Pancreas (tissue), 10 donors: ENCODE measurements at regions not wholly inside any gene's neighbourhood (a gene's known extent, or its start where the extent isn't known, plus 50 kb on each side); places are given as distances from the start of the nearest gene placed in this dataset.
A peak's percentile ranks its signal among the peaks of the same experiment; 100 is the strongest.

Experiments
- ATAC-seq, 4 donors: fragments of 200-7000 bp; cut with Tn5 transposase; one replicate each; pipeline versions ENCODE4 v1.8.0 to v1.9.1; 2020; ENCODE audit warnings: mild to moderate bottlenecking in 4 of 4, moderate library complexity in 4 of 4
- DNase-seq, 6 donors: peaks; one replicate each; pipeline ENCODE4 v3.0.0-alpha.2; 2020
- FAIRE-seq: peaks from 2 replicates; lab custom pipeline; 2012; peaks lifted over from hg19 to GRCh38; lab: Jason Lieb, UNC
- H3K27ac ChIP-seq, 4 donors: fragments of 200-600 bp; sonication (generic); 1 replicate in 3 of 4; 2 replicates in 1 of 4; pipeline versions ENCODE4 v1.5.0 to v1.8.0; 2020
- H3K27me3 ChIP-seq, 4 donors: fragments of 200-600 bp; one replicate each; pipeline ENCODE4 v1.8.0; 2021
- H3K36me3 ChIP-seq, 3 donors: fragments of 200-600 bp; sonication (generic) in 1 of 3; one replicate each; pipeline versions ENCODE4 v1.5.0 to v1.8.0; 2020 to 2021
- H3K4me1 ChIP-seq, 3 donors: fragments of 200-600 bp; one replicate each; pipeline ENCODE4 v1.8.0; 2021
- H3K4me3 ChIP-seq, 4 donors: fragments of 200-600 bp; sonication (generic) in 2 of 4; one replicate each; pipeline versions ENCODE4 v1.5.0 to v1.8.0; 2020 to 2021
- H3K9me3 ChIP-seq, 4 donors: fragments of 200-600 bp; one replicate each; pipeline ENCODE4 v1.8.0; 2021
- CTCF ChIP-seq, 4 donors: fragments of 200-600 bp; sonication (generic) in 3 of 4; IDR thresholded peaks; one replicate each; pipeline versions ENCODE4 v1.5.0 to v1.8.0; 2021; ENCODE audit warnings: antibody characterized with exemption in 4 of 4
- WGBS, 2 donors: extraction: QIAGEN DNeasy Blood & Tissue Kit; methylation state at CpG; one replicate each; pipeline ENCODE4 v1.1.7; 2013; 5-methylcytosine and 5-hydroxymethylcytosine counted together
- intact Hi-C, 3 donors: fragments of 100-400 bp; cut with DNase I; formaldehyde crosslinking; loops; one replicate each; pipeline versions ENCODE4 v1.11.1 to v1.14.2; 2022
- donor health status: healthy with polysubstance abuse.
- donor health status: DM: no; HTN: no; CAD: no; lungs with moderate emphysema.
- donor health status: DM: no; HTN: no; CAD: no.
- donor health status: control.
- donor health status: control.
- donor health status: Bipolar disorder and iron deficiency.
- donor health status: DM: yes; HTN: yes; CAD: no.
- donor health status: DM: no; HTN: no; CAD: no.
- donor health status: DM: no; HTN: no; CAD: no.
- donor health status: DM: yes; HTN: yes; CAD: no.

GRCh38 chr1:67939186-67939743, 106.0 kb upstream of the GNG12 start:
- DNase-seq (no peak), ATAC-seq (no peak), FAIRE-seq (no peak)
- H3K27me3 ChIP-seq, result no peaks in the 10 kb centered on the region
- intact Hi-C loops, result no loop called here
- H3K4me3 ChIP-seq, result no peak overlapping the region
- H3K27ac ChIP-seq, result no peak overlapping the region
- no peaks in the 10 kb centered on the region for H3K9me3 ChIP-seq
- 63 to 68% methylated on average over 5 of the region's 5 CpGs for WGBS, 2 donors
- H3K4me1 ChIP-seq, result no peaks in the 10 kb centered on the region
- TF ChIP-seq CTCF (IDR thresholded peaks at IDR 0.05), result no peak
- H3K36me3 ChIP-seq, result no peaks in the 10 kb centered on the region

DNA sequence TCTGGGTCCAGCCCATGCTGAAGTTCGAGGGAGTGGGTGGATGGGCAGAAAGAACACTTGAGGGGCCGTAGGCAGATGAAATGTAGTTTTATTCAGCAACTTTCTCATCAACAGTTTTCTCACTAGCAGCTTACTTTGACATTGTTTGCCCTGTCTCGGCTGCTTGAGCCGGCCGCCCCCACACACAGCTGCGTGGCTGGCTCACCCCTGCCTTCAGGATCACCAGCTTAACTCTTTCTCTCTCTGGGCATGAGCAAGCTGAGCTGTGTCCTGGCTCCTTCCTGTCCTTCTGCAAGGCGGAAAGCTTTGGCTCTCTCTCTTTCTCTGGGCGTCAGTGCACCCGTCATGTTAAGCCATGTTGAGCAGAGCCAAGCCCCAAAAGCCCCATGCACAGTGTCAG, 104.4 kb upstream of the GNG12 start:
- intact Hi-C loops, result no loop called here
- WGBS, 2 donors, result 54 to 62% methylated on average over 9 of the region's 9 CpGs
- Histone ChIP-seq H3K4me3 (no peak overlapping the region), H3K4me1 (no peaks in the 10 kb centered on the region), H3K27me3 (no peaks in the 10 kb centered on the region), H3K36me3 (no peaks in the 10 kb centered on the region), H3K27ac (no peak overlapping the region), H3K9me3 (no peaks in the 10 kb centered on the region)
- FAIRE-seq (no peak), DNase-seq (no peak), ATAC-seq (no peak)
- no peak for TF ChIP-seq CTCF (IDR thresholded peaks at IDR 0.05)

DNA sequence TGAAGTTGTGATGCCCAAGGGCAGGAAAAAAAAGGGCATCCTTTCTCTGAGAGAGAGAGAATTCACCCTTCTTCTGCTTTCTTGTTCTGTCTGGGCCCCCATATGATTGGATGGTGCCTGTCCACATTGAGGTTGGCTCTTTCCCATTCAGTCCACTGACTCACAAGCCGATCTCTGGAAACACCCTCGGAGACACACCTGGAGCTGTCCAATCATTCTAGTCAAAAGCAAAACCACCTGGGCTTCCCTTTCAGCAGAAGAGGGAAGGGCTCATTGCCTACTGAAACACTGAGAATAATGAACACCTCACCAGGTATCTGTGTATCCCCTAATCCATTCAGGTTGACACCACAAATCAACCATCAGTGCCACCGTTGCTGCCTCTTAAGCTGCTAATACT, 103.7 kb upstream of the GNG12 start:
- TF ChIP-seq CTCF (IDR thresholded peaks at IDR 0.05), result no peak
- DNase-seq (no peak), FAIRE-seq (no peak), ATAC-seq (no peak)
- Histone ChIP-seq H3K27me3 (no peaks in the 10 kb centered on the region), H3K36me3 (no peaks in the 10 kb centered on the region), H3K9me3 (no peaks in the 10 kb centered on the region), H3K4me1 (no peaks in the 10 kb centered on the region), H3K4me3 (no peak overlapping the region), H3K27ac (no peak overlapping the region)
- WGBS, 2 donors, result 64 to 68% methylated on average over 3 of the region's 3 CpGs
- intact Hi-C loops, result no loop called here

- ATAC-seq (no peak), FAIRE-seq (no peak), DNase-seq (no peak)
- Histone ChIP-seq H3K4me1 (no peaks in the 10 kb centered on the region), H3K27me3 (no peaks in the 10 kb centered on the region), H3K4me3 (no peak overlapping the region), H3K36me3 (no peaks in the 10 kb centered on the region), H3K27ac (no peak overlapping the region), H3K9me3 (no peaks in the 10 kb centered on the region)
- TF ChIP-seq CTCF (IDR thresholded peaks at IDR 0.05), result no peak
- 80 to 84% methylated on average over 1 of the region's 1 CpG for whole genome bisulfite sequencing, 2 donors
- intact Hi-C loops, result no loop called here
These were observed 102.3 kb upstream of the GNG12 start for GRCh38 chr1:67935560-67935959.

- H3K27me3 ChIP-seq, result no peaks in the 10 kb centered on the region
- ATAC-seq, result no peak
- peak; percentile 32 for FAIRE-seq
- intact Hi-C loops, result no loop called here
- DNase-seq, result no peak
- no peaks in the 10 kb centered on the region for H3K4me1 ChIP-seq
- no peaks in the 10 kb centered on the region for H3K36me3 ChIP-seq
- H3K9me3 ChIP-seq, result no peaks in the 10 kb centered on the region
- no peak overlapping the region for H3K4me3 ChIP-seq
- 63 to 65% methylated on average over 3 of the region's 3 CpGs for WGBS, 2 donors
- TF ChIP-seq CTCF (IDR thresholded peaks at IDR 0.05), result no peak
- no peak overlapping the region for H3K27ac ChIP-seq
These were observed 97.9 kb upstream of the GNG12 start for GRCh38 chr1:67931198-67931597.
